ENCODE measurements at regions not wholly inside any gene's neighbourhood (a gene's known extent, or its start where the extent isn't known, plus 50 kb on each side); places are given as distances from the start of the nearest gene placed in this dataset.

DNA sequence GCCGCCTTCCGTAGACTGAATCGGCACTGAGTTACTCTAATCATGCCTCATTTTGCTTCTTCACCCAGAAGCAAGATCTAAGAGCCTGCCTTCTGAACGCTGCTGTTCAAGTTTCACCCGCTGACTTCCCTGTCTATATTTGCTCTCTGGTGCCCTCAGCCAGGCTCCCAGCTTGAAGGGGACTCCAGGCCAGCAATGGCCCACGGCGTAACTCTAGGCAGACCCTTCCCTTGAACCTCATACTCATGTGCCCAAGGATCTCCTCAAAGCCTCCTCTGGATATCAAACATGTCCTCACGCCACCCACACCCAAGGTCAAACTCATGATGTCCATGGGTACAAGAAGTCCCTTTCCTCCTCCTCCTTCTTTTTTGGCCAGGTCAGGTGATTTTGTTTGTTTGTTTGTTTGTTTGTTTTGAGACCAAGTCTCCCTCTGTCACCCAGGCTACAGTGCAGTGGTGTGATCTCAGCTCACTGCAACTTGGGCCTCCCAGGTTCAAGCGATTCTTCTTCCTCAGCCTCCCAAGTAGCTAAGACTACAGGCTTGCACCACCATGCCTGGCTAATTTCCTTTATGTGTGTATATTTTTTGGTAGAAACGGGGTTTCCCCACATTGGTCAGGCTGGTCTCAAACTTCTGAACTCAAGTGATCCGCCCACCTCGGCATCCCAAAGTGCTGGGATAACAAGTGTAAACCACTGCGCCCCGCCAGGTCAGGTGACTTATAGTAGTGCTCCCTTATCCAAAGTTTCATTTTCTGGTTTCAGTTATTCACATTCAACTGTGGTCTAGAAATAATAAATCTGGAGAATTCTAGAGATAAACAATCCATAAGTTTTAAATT, 239.0 kb downstream of the SYK start:
- ATAC-seq (replicated peaks; ENCODE audit: extremely low read depth, poor library complexity, severe bottlenecking) (no peak), DNase-seq (ENCODE audit: low spot score in 2 of 2) (no peak)
- Mint-ChIP-seq H3K4me1 (peaks cover 11% of the 10 kb centered on the region), H3K9me3 (no peaks in the 10 kb centered on the region), H3K36me3 (ENCODE audit: insufficient read depth) (no peaks in the 10 kb centered on the region), H3K4me3 (no peak overlapping the region), H3K27me3 (peaks cover 25% of the 10 kb centered on the region), H3K27ac (ENCODE audit: low read depth) (no peak overlapping the region)

DNA sequence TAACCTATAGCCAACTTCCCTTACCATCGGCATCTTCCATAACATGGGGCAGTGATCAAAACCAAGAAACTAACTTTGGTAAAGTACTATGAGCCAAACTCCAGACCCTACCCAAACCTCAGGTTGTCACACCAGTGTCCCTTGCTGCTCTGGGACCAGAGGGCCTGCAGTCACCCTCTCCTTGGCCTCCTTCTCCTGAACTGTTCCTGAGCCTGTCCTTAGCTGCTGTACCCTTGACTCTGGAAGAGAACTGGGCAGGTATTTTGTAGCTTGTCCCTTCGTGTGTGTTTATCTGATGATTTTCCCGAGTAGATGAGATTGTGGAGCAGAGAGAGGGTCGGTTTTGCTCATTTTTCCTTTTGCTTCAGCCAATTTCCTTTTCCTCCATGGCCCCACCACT, 240.4 kb downstream of the SYK start:
- no peak overlapping the region for H3K27ac Mint-ChIP-seq (ENCODE audit: low read depth)
- no peaks in the 10 kb centered on the region for H3K36me3 Mint-ChIP-seq (ENCODE audit: insufficient read depth)
- no peak overlapping the region for H3K4me3 Mint-ChIP-seq
- DNase-seq (ENCODE audit: low spot score in 2 of 2) (no peak), ATAC-seq (replicated peaks; ENCODE audit: extremely low read depth, poor library complexity, severe bottlenecking) (no peak)
- H3K4me1 Mint-ChIP-seq, result peaks cover 9% of the 10 kb centered on the region
- H3K27me3 Mint-ChIP-seq, result peaks cover 25% of the 10 kb centered on the region
- H3K9me3 Mint-ChIP-seq, result no peaks in the 10 kb centered on the region

DNA sequence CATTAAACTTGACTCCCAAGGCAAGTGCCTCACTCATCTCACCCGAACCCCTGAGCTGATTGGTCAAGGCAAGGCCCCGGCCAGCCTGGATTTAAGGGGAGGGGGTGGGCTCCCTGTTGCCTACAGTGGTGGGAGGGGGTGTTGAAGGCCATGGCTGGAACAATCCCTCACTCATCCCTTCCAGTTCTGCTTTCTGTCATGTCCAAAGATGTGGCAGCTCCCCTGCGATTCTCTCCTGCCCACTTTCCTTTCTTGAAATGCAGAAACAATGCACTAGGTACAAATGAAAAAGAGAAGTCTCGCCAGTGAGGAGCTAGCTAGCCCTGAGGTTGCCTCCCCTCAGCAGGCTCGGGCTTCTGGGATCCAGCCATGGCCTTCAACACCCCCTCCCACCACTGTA, 240.9 kb downstream of the SYK start:
- DNase-seq (ENCODE audit: low spot score in 2 of 2), result no peak
- Mint-ChIP-seq H3K27ac (ENCODE audit: low read depth) (no peak overlapping the region), H3K36me3 (ENCODE audit: insufficient read depth) (no peaks in the 10 kb centered on the region), H3K4me1 (peaks cover 9% of the 10 kb centered on the region), H3K27me3 (peaks cover 25% of the 10 kb centered on the region), H3K9me3 (no peaks in the 10 kb centered on the region), H3K4me3 (no peak overlapping the region)
- ATAC-seq (replicated peaks; ENCODE audit: extremely low read depth, poor library complexity, severe bottlenecking), result no peak

DNA sequence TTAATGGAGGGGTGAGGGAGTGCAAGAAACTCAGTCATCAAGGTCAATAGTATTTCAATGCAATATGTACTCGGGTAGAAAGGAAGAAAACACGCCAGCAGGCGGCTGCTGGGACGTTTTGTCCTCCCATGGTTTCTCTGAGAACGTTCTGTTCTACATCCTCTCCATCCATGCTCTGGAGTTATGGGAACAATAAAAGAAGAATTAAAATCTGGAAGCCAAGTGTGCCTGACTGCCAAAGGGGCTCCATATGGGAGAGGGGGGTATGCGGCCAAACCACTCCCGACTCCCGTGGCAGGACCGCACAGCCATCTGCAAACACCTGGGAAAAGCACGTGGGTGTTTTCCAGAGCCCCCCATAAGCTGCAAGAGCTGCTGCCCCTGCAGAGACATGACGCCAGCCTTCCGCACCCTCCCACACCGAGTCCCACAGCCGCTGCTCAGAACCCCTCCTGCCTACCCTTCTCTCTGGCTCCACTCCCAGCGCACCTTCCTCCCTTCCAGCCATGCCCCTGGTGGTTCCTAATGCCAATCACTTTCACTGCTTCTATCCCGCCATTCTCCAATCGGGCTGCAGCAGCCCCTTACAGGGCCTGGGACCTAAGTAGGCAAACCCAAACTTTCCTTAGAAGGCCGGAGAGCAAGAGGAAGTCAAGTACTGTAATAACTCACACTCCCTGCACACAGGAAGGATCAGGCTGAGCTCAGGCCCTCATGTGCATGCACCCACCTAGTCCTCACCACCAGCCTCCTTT, 241.6 kb downstream of the SYK start:
- H3K4me3 Mint-ChIP-seq, result no peak overlapping the region
- ATAC-seq (replicated peaks; ENCODE audit: extremely low read depth, poor library complexity, severe bottlenecking), result no peak
- H3K27ac Mint-ChIP-seq (ENCODE audit: low read depth), result no peak overlapping the region
- peaks cover 12% of the 10 kb centered on the region for H3K4me1 Mint-ChIP-seq
- H3K27me3 Mint-ChIP-seq, result peaks cover 25% of the 10 kb centered on the region
- no peak for DNase-seq (ENCODE audit: low spot score in 2 of 2)
- H3K36me3 Mint-ChIP-seq (ENCODE audit: insufficient read depth), result no peaks in the 10 kb centered on the region
- H3K9me3 Mint-ChIP-seq, result no peaks in the 10 kb centered on the region

DNA sequence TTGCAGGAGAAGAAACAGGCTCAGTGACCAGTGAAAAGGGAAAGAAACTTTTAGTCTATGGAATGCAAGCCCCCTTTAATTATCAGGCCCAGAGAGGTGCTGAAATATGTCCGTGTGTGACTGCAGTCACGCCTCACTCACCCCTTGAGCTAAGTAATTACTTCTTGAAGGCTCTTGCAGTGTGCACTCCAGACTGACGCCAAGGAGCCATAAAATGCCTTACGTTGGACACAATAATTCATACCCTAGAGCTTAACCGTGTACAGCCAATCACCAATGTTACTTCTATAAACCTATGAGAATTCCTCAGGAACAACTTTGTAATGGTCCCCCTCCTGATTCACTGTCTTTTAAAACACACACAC, 242.2 kb downstream of the SYK start:
- Mint-ChIP-seq H3K9me3 (no peaks in the 10 kb centered on the region), H3K4me3 (no peak overlapping the region), H3K27me3 (peaks cover 25% of the 10 kb centered on the region), H3K27ac (ENCODE audit: low read depth) (no peak overlapping the region), H3K36me3 (ENCODE audit: insufficient read depth) (no peaks in the 10 kb centered on the region), H3K4me1 (peaks cover 16% of the 10 kb centered on the region)
- no peak for DNase-seq (ENCODE audit: low spot score in 2 of 2)
- ATAC-seq (replicated peaks; ENCODE audit: extremely low read depth, poor library complexity, severe bottlenecking), result no peak

DNA sequence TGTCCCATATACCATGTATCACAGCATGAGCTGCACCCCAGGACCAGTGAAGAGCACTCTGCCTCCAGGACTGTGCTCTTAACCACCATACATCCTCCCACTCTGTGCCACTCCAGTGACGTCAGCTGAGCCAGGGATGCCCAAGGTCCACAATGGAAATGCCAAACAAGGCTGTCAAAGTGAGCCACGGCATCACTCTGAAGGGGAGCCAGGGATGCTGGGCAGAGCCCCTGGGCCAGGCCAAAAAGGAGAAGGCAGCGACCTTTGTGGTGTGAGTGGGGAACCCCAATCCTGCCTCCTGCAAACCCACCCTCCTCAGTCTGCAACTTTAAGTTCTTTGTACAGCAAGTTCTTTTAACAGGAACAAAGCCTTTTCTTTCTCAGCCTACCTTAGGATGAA, 242.7 kb downstream of the SYK start:
- no peak for DNase-seq (ENCODE audit: low spot score in 2 of 2)
- peaks cover 16% of the 10 kb centered on the region for H3K4me1 Mint-ChIP-seq
- H3K27ac Mint-ChIP-seq (ENCODE audit: low read depth), result no peak overlapping the region
- no peak for ATAC-seq (replicated peaks; ENCODE audit: extremely low read depth, poor library complexity, severe bottlenecking)
- no peaks in the 10 kb centered on the region for H3K36me3 Mint-ChIP-seq (ENCODE audit: insufficient read depth)
- peaks cover 25% of the 10 kb centered on the region for H3K27me3 Mint-ChIP-seq
- H3K9me3 Mint-ChIP-seq, result no peaks in the 10 kb centered on the region
- H3K4me3 Mint-ChIP-seq, result no peak overlapping the region

DNA sequence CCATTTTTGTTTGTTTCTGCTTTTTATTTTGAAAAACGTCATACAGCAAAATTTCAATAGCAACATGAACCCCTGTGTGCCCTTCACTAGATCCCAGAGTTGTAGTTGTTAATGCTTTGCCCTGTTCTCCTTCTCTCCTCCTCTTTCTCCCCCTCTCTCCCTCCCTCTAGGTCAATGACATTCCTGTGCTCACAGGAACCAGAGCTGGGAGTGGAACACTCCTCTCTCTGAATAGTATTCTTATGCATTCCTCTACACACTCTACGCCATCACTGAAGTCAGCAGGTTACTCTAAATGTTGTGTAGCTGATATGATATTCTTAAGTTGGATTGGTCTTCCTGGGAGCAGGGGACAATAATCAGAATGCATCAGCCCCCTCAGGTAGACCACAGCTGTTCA, 243.4 kb downstream of the SYK start:
- no peaks in the 10 kb centered on the region for H3K36me3 Mint-ChIP-seq (ENCODE audit: insufficient read depth)
- no peak overlapping the region for H3K27ac Mint-ChIP-seq (ENCODE audit: low read depth)
- DNase-seq (ENCODE audit: low spot score in 2 of 2), result no peak
- peaks cover 16% of the 10 kb centered on the region for H3K4me1 Mint-ChIP-seq
- no peak overlapping the region for H3K4me3 Mint-ChIP-seq
- H3K27me3 Mint-ChIP-seq, result peaks cover 25% of the 10 kb centered on the region
- H3K9me3 Mint-ChIP-seq, result no peaks in the 10 kb centered on the region
- no peak for ATAC-seq (replicated peaks; ENCODE audit: extremely low read depth, poor library complexity, severe bottlenecking)

DNA sequence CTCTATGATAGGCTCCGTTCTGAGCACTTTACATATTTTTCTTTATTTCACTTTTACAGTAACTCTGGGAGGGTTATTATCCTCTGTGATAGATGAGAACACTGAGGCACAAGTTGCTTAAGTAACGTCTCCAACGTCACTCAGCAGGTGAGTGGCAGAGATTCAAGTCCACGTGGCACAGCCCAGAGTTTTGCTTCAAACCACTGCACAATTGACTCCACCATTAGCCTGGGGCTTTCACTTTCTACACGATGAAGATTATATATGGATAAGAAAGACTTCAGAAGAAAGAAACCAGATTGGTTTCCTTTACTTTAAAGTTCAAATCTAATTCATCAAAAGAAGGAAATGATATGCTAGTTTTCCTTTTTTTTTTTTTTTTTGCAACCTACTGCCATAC, 245.9 kb downstream of the SYK start:
- peaks cover 25% of the 10 kb centered on the region for H3K27me3 Mint-ChIP-seq
- DNase-seq (ENCODE audit: low spot score in 2 of 2) (no peak), ATAC-seq (replicated peaks; ENCODE audit: extremely low read depth, poor library complexity, severe bottlenecking) (peak; percentile 81)
- no peaks in the 10 kb centered on the region for H3K36me3 Mint-ChIP-seq (ENCODE audit: insufficient read depth)
- H3K27ac Mint-ChIP-seq (ENCODE audit: low read depth), result no peak overlapping the region
- H3K4me3 Mint-ChIP-seq, result peak overlapping the region; percentile 51
- no peaks in the 10 kb centered on the region for H3K9me3 Mint-ChIP-seq
- H3K4me1 Mint-ChIP-seq, result peaks cover 16% of the 10 kb centered on the region

DNA sequence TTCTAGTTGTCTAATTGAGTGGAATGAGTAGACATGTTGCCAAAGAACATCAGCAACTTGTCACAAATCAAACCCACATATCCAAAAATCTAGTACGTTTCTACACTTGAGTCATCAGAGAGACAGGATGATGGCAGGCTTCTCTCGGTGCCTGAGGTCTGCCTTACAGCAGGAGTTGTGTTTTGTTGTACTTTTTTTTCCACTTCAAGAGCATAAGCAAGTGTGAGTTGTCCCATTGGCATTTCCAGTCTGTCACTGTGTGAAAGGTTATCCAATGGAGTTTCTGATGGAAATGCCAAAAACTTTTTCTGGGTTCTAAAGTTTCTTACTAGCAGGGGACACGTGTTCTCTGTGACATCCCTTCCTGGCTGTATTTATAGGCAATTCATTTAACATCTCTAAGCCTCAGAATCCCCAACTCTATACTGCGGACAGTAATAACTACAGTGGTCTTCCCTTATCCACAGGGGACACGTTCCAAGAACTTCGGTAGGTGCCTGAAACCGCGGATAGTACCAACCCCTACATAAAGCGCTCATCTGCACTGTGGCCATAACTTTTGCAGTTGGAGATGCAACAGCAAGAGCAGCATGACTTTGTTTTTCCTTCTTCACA, 246.5 kb downstream of the SYK start:
- Mint-ChIP-seq H3K27me3 (peaks cover 24% of the 10 kb centered on the region), H3K27ac (ENCODE audit: low read depth) (no peak overlapping the region), H3K36me3 (ENCODE audit: insufficient read depth) (no peaks in the 10 kb centered on the region), H3K9me3 (no peaks in the 10 kb centered on the region), H3K4me1 (peaks cover 16% of the 10 kb centered on the region), H3K4me3 (peak overlapping the region; percentile 51)
- ATAC-seq (replicated peaks; ENCODE audit: extremely low read depth, poor library complexity, severe bottlenecking), result peak; percentile 55
- DNase-seq (ENCODE audit: low spot score in 2 of 2), result no peak

DNA sequence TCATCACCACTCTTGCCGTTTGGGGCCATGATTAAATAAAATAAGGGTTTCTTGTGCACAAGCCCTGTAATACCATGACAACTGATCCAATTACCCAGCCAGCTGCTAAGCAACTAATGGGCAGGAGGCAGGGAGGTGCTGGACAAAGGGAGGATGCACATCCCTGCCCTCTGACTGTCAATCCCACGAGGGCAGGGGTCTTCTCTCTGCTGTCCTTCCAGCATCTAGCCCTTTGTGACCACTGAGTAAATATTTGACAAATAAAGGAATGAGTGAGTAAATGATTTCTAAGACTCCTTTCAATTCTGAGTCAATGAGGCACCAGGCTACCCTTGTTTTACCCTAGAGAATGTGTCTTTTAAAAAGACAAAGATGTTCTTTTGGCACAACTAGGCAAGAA, 247.1 kb downstream of the SYK start:
- Mint-ChIP-seq H3K9me3 (no peaks in the 10 kb centered on the region), H3K27ac (ENCODE audit: low read depth) (no peak overlapping the region), H3K36me3 (ENCODE audit: insufficient read depth) (no peaks in the 10 kb centered on the region), H3K27me3 (peaks cover 18% of the 10 kb centered on the region), H3K4me3 (no peak overlapping the region), H3K4me1 (peaks cover 16% of the 10 kb centered on the region)
- no peak for DNase-seq (ENCODE audit: low spot score in 2 of 2)
- no peak for ATAC-seq (replicated peaks; ENCODE audit: extremely low read depth, poor library complexity, severe bottlenecking)

DNA sequence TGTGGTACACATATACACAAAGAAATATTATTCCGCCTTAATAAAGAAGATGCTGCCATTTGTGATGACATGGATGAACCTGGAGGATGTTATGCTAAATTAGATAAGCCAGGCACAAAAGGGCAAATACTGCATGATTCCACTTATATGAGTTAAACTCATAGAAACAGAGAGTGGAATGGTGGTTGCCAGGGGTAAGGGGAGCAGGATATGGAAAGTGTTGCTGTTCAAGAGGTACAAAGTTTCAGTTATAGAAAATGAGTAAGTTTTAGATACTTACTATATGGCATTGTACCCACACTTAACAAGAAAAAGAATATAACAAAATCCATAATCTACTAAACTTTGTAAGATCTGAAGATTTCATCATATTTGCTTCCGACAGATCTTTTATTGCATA, 252.2 kb downstream of the SYK start:
- DNase-seq (ENCODE audit: low spot score in 2 of 2), result no peak
- no peaks in the 10 kb centered on the region for H3K4me1 Mint-ChIP-seq
- no peak overlapping the region for H3K27ac Mint-ChIP-seq (ENCODE audit: low read depth)
- H3K4me3 Mint-ChIP-seq, result no peak overlapping the region
- H3K9me3 Mint-ChIP-seq, result no peaks in the 10 kb centered on the region
- no peaks in the 10 kb centered on the region for H3K36me3 Mint-ChIP-seq (ENCODE audit: insufficient read depth)
- no peak for ATAC-seq (replicated peaks; ENCODE audit: extremely low read depth, poor library complexity, severe bottlenecking)
- no peaks in the 10 kb centered on the region for H3K27me3 Mint-ChIP-seq

DNA sequence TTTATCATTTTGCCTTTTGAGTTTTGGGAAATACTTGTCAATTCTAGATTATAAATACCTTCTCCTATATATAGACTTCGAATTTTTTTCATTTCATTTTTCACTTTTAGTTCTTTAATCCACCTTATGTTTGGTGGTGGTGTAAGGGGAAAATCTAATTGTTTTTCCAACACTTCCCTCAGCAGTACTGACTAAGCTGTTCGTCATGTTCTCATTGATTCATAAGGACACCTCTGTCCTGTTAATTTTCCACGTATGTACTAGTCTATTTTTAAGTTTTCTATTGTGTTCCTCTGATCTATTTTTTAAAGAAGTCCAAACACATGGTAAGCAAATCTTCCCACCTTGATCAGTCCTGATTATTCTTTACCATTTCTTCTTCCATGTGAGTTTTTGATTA, 254.2 kb downstream of the SYK start:
- Mint-ChIP-seq H3K4me3 (no peak overlapping the region), H3K27me3 (no peaks in the 10 kb centered on the region), H3K9me3 (no peaks in the 10 kb centered on the region), H3K27ac (ENCODE audit: low read depth) (no peak overlapping the region), H3K36me3 (ENCODE audit: insufficient read depth) (no peaks in the 10 kb centered on the region), H3K4me1 (no peaks in the 10 kb centered on the region)
- ATAC-seq (replicated peaks; ENCODE audit: extremely low read depth, poor library complexity, severe bottlenecking) (no peak), DNase-seq (ENCODE audit: low spot score in 2 of 2) (no peak)

DNA sequence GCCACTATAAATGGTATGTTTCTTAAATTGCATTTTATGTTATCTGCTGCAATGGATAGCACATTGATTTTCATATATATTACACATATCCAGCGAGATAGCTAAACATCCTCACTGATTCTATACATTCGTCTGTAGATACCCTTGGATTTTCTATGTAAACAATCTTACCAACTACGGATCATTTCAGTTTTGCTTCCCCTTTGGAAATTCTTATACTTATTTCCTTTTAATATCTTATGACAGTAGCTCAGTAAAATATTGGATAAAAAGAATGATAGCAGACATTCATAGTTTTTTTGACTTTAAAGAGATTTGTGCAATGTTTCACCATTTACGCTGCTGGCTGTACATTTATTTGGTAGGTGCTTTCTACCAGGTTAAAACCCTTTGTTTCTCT, 254.9 kb downstream of the SYK start:
- Mint-ChIP-seq H3K4me3 (no peak overlapping the region), H3K36me3 (ENCODE audit: insufficient read depth) (no peaks in the 10 kb centered on the region), H3K4me1 (no peaks in the 10 kb centered on the region), H3K9me3 (no peaks in the 10 kb centered on the region), H3K27me3 (no peaks in the 10 kb centered on the region), H3K27ac (ENCODE audit: low read depth) (no peak overlapping the region)
- DNase-seq (ENCODE audit: low spot score in 2 of 2) (no peak), ATAC-seq (replicated peaks; ENCODE audit: extremely low read depth, poor library complexity, severe bottlenecking) (no peak)

Measured in central memory CD8-positive, alpha-beta T cell (primary cell).